Naive thymus-derived CD4-positive, alpha-beta T cell (primary cell): ENCODE measurements at regions not wholly inside any gene's neighbourhood (a gene's known extent, or its start where the extent isn't known, plus 50 kb on each side); places are given as distances from the start of the nearest gene placed in this dataset.
"Not testable (repeated sequence)": the region's sequence is repeated elsewhere in the genome, so short reads cannot be mapped to it uniquely, and the experiment has no call there.

Experiments
- ATAC-seq: fragments of 150-1000 bp; cut with Tn5 transposase; 2 replicates; pipeline ENCODE4 v1.10.0; 2021; ENCODE audit warnings: mild to moderate bottlenecking, moderate library complexity
- CTCF ChIA-PET: fragments of 350-600 bp; sonication (Branson Sonifier 250); formaldehyde crosslinking; loops from one replicate; lab custom pipeline; 2021; ENCODE audit warnings: antibody characterized with exemption; lab: Charles Lee
- POLR2A ChIA-PET: fragments of 350-600 bp; sonication (Branson Sonifier 250); formaldehyde crosslinking; loops from one replicate; lab custom pipeline; 2021; ENCODE audit warnings: antibody characterized with exemption, inconsistent platforms; lab: Charles Lee
- DNase-seq, 9 donors: peaks; one replicate each; pipeline versions ENCODE4 v3.0.0 to v3.0.0-alpha.2; 2020 to 2022; ENCODE audit warnings: mixed read lengths in 1 of 9
- H3K27ac ChIP-seq: one replicate; pipeline ENCODE4 v1.7.0; 2013; ENCODE audit warnings: mild to moderate bottlenecking, low read depth, low read length, moderate library complexity
- H3K27me3 ChIP-seq, 2 donors: one replicate each; pipeline ENCODE4 v1.7.0; 2013; ENCODE audit warnings: low read length in 2 of 2, mild to moderate bottlenecking in 2 of 2, moderate library complexity in 2 of 2; ENCODE audit not compliant: control insufficient read depth in 2 of 2, insufficient read depth in 2 of 2
- H3K36me3 ChIP-seq, 3 experiments: 1 replicate in 2 of 3; 2 replicates in 1 of 3; pipeline ENCODE4 v1.7.0; 2013; ENCODE audit warnings: low read length in 3 of 3, mild to moderate bottlenecking in 3 of 3, moderate library complexity in 1 of 3; ENCODE audit not compliant: insufficient read depth in 3 of 3, control insufficient read depth in 2 of 3
- H3K4me1 ChIP-seq, 2 donors: one replicate each; pipeline ENCODE4 v1.7.0; 2013; ENCODE audit warnings: low read length in 2 of 2, mild to moderate bottlenecking in 2 of 2, moderate library complexity in 1 of 2; ENCODE audit not compliant: control insufficient read depth in 2 of 2, insufficient read depth in 2 of 2
- H3K4me3 ChIP-seq: 2 replicates; pipeline ENCODE4 v1.7.0; 2013; ENCODE audit warnings: mild to moderate bottlenecking, low read length
- H3K9me3 ChIP-seq, 3 experiments: 1 replicate in 2 of 3; 2 replicates in 1 of 3; pipeline ENCODE4 v1.7.0; 2013; ENCODE audit warnings: low read length in 3 of 3; ENCODE audit not compliant: control insufficient read depth in 2 of 3
- H3K27ac Mint-ChIP-seq, 9 donors: one replicate each; pipeline ENCODE4 v1.8.0; 2020 to 2022; ENCODE audit warnings: mixed read lengths in 9 of 9, mild to moderate bottlenecking in 8 of 9, moderate library complexity in 5 of 9, inconsistent platforms in 2 of 9
- H3K27me3 Mint-ChIP-seq, 5 donors: one replicate each; pipeline ENCODE4 v1.8.0; 2021 to 2022; ENCODE audit warnings: mixed read lengths in 5 of 5, mild to moderate bottlenecking in 1 of 5
- H3K36me3 Mint-ChIP-seq, 5 donors: one replicate each; pipeline ENCODE4 v1.8.0; 2020 to 2022; ENCODE audit warnings: mixed read lengths in 5 of 5, mild to moderate bottlenecking in 3 of 5, inconsistent platforms in 1 of 5
- H3K4me1 Mint-ChIP-seq, 7 donors: one replicate each; pipeline ENCODE4 v1.8.0; 2020 to 2022; ENCODE audit warnings: mixed read lengths in 7 of 7, mild to moderate bottlenecking in 3 of 7, inconsistent platforms in 1 of 7
- H3K4me3 Mint-ChIP-seq, 10 donors: one replicate each; pipeline ENCODE4 v1.8.0; 2020 to 2022; ENCODE audit warnings: mild to moderate bottlenecking in 10 of 10, mixed read lengths in 10 of 10, moderate library complexity in 6 of 10, inconsistent platforms in 2 of 10
- H3K9me3 Mint-ChIP-seq, 11 donors: one replicate each; pipeline ENCODE4 v1.8.0; 2020 to 2022; ENCODE audit warnings: mixed read lengths in 11 of 11, mild to moderate bottlenecking in 4 of 11, inconsistent platforms in 1 of 11, moderate library complexity in 1 of 11
- intact Hi-C, 2 donors: fragments of 100-400 bp; cut with micrococcal nuclease; formaldehyde crosslinking; loops; one replicate each; pipeline ENCODE4 v1.15.1; 2023

- ChIA-PET CTCF (interaction anchor here (0.6 kb wide), 2 partner anchors 9 to 118 kb away, joined by 3 to 8 read pairs; no protein-coding TSS in a partner anchor), POLR2A (no interaction called here)
- no peaks in the 10 kb centered on the region for H3K36me3 Mint-ChIP-seq
- ATAC-seq (no peak), DNase-seq (no peak)
- peaks cover 0 to 2% (median 0%) of the 10 kb centered on the region in 7 donors for H3K4me1 Mint-ChIP-seq
- Histone ChIP-seq H3K36me3 (no peaks in the 10 kb centered on the region), H3K4me3 (no peak overlapping the region), H3K4me1 (no peaks in the 10 kb centered on the region), H3K27me3 (no peaks in the 10 kb centered on the region), H3K27ac (no peak overlapping the region), H3K9me3 (no peaks in the 10 kb centered on the region)
- H3K4me3 Mint-ChIP-seq = no peak overlapping the region
- intact Hi-C loops = loop anchor here in 1 of 2 donors (2.0 kb wide), 1 partner anchor 120 kb away; no protein-coding TSS in a partner anchor
- no peak overlapping the region for H3K27ac Mint-ChIP-seq
- H3K27me3 Mint-ChIP-seq = peaks cover 0 to 17% (median 0%) of the 10 kb centered on the region in 5 donors
- H3K9me3 Mint-ChIP-seq = peaks cover 0 to 3% (median 0%) of the 10 kb centered on the region in 11 donors
These were observed 100.8 kb upstream of the UGP2 start for GRCh38 chr2:63740943-63741342.

GRCh38 chr2:63741884-63742579 is 99.7 kb upstream of the UGP2 start:
- H3K36me3 ChIP-seq = no peaks in the 10 kb centered on the region
- POLR2A ChIA-PET = no interaction called here
- Mint-ChIP-seq H3K9me3 (peaks cover 0 to 6% (median 4%) of the 10 kb centered on the region in 11 donors), H3K27me3 (peaks cover 0 to 21% (median 0%) of the 10 kb centered on the region in 5 donors), H3K27ac (no peak overlapping the region), H3K36me3 (peaks cover 0 to 4% (median 0%) of the 10 kb centered on the region in 5 donors), H3K4me1 (peaks cover 0 to 2% (median 0%) of the 10 kb centered on the region in 7 donors), H3K4me3 (no peak overlapping the region)
- CTCF ChIA-PET = no interaction called here
- no peak overlapping the region for H3K27ac ChIP-seq
- no peaks in the 10 kb centered on the region for H3K27me3 ChIP-seq
- H3K4me1 ChIP-seq = no peaks in the 10 kb centered on the region
- H3K4me3 ChIP-seq = no peak overlapping the region
- intact Hi-C loops = loop anchor here in 1 of 2 donors (2.0 kb wide), 1 partner anchor 119 kb away; no protein-coding TSS in a partner anchor
- no peak for ATAC-seq
- DNase-seq = no peak
- H3K9me3 ChIP-seq = no peaks in the 10 kb centered on the region

GRCh38 chr2:63742580-63742976 is 99.1 kb upstream of the UGP2 start:
- Mint-ChIP-seq H3K9me3 (peaks cover 0 to 11% (median 5%) of the 10 kb centered on the region in 11 donors), H3K36me3 (peaks cover 0 to 7% (median 0%) of the 10 kb centered on the region in 5 donors), H3K27me3 (peaks cover 0 to 21% (median 0%) of the 10 kb centered on the region in 5 donors), H3K27ac (no peak overlapping the region), H3K4me1 (peaks cover 0 to 2% (median 0%) of the 10 kb centered on the region in 7 donors), H3K4me3 (no peak overlapping the region)
- Histone ChIP-seq H3K4me3 (no peak overlapping the region), H3K27ac (no peak overlapping the region), H3K9me3 (no peaks in the 10 kb centered on the region), H3K27me3 (no peaks in the 10 kb centered on the region), H3K4me1 (no peaks in the 10 kb centered on the region), H3K36me3 (no peaks in the 10 kb centered on the region)
- ATAC-seq (no peak), DNase-seq (no peak)
- intact Hi-C loops = no loop called here
- ChIA-PET CTCF (no interaction called here), POLR2A (no interaction called here)

GRCh38 chr2:63743170-63743981 is 98.3 kb upstream of the UGP2 start:
- H3K4me1 Mint-ChIP-seq = peaks cover 0 to 2% (median 0%) of the 10 kb centered on the region in 7 donors
- ChIA-PET CTCF (interaction anchor here (0.6 kb wide), 1 partner anchor 142 kb away, joined by 3 read pairs; no protein-coding TSS in a partner anchor), POLR2A (no interaction called here)
- no peak overlapping the region for H3K27ac ChIP-seq
- H3K27ac Mint-ChIP-seq = no peak overlapping the region
- DNase-seq = no peak
- H3K4me3 Mint-ChIP-seq = no peak overlapping the region
- peaks cover 0 to 21% (median 0%) of the 10 kb centered on the region in 5 donors for H3K27me3 Mint-ChIP-seq
- H3K9me3 Mint-ChIP-seq = peaks cover 0 to 12% (median 5%) of the 10 kb centered on the region in 11 donors
- H3K4me1 ChIP-seq = no peaks in the 10 kb centered on the region
- intact Hi-C loops = no loop called here
- H3K4me3 ChIP-seq = no peak overlapping the region
- no peaks in the 10 kb centered on the region for H3K9me3 ChIP-seq
- peaks cover 0 to 7% (median 0%) of the 10 kb centered on the region in 5 donors for H3K36me3 Mint-ChIP-seq
- no peaks in the 10 kb centered on the region for H3K27me3 ChIP-seq
- ATAC-seq = no peak
- no peaks in the 10 kb centered on the region for H3K36me3 ChIP-seq

GRCh38 chr2:63743982-63744966 is 97.4 kb upstream of the UGP2 start:
- no peaks in the 10 kb centered on the region for H3K27me3 ChIP-seq
- DNase-seq (no peak), ATAC-seq (no peak)
- peaks cover 0 to 16% (median 6%) of the 10 kb centered on the region in 11 donors for H3K9me3 Mint-ChIP-seq
- H3K27me3 Mint-ChIP-seq = peaks cover 0 to 24% (median 5%) of the 10 kb centered on the region in 5 donors
- no peak overlapping the region for H3K4me3 Mint-ChIP-seq
- no peaks in the 10 kb centered on the region for H3K9me3 ChIP-seq
- H3K36me3 ChIP-seq = no peaks in the 10 kb centered on the region
- no peak overlapping the region for H3K27ac Mint-ChIP-seq
- ChIA-PET CTCF (interaction anchor here (0.6 kb wide), 1 partner anchor 141 kb away, joined by 3 read pairs; no protein-coding TSS in a partner anchor), POLR2A (no interaction called here)
- no peak overlapping the region for H3K27ac ChIP-seq
- intact Hi-C loops = no loop called here
- peaks cover 0 to 7% (median 0%) of the 10 kb centered on the region in 5 donors for H3K36me3 Mint-ChIP-seq
- H3K4me3 ChIP-seq = no peak overlapping the region
- no peaks in the 10 kb centered on the region for H3K4me1 ChIP-seq
- H3K4me1 Mint-ChIP-seq = peaks cover 0 to 2% (median 0%) of the 10 kb centered on the region in 7 donors

GRCh38 chr2:63746548-63746947 is 95.1 kb upstream of the UGP2 start:
- intact Hi-C loops, DNase-seq, H3K27ac ChIP-seq, H3K4me1 Mint-ChIP-seq, H3K4me3 ChIP-seq, H3K9me3 ChIP-seq, H3K36me3 ChIP-seq, H3K4me1 ChIP-seq, ATAC-seq, H3K27me3 ChIP-seq, H3K4me3 Mint-ChIP-seq, H3K27ac Mint-ChIP-seq, H3K36me3 Mint-ChIP-seq, CTCF ChIA-PET, POLR2A ChIA-PET: not testable (repeated sequence)
- Mint-ChIP-seq H3K9me3 (peaks cover 0 to 16% (median 6%) of the 10 kb centered on the region in 11 donors), H3K27me3 (peaks cover 9 to 29% (median 12%) of the 10 kb centered on the region in 5 donors)
